ENCODE measurements at regions not wholly inside any gene's neighbourhood (a gene's known extent, or its start where the extent isn't known, plus 50 kb on each side); places are given as distances from the start of the nearest gene placed in this dataset.

GRCh38 chr4:15348236-15348635, 79.6 kb upstream of the C1QTNF7 start:
- no peak for TF ChIP-seq CTCF (conservative IDR thresholded peaks at IDR 0.05; ENCODE audit: low read length)
- no peak for TF ChIP-seq EZH2phosphoT487 (IDR thresholded peaks at IDR 0.05; ENCODE audit: borderline replicate concordance, low read depth, low read length)

Data from OCI-LY7 (cell line).